ENCODE measurements at regions not wholly inside any gene's neighbourhood (a gene's known extent, or its start where the extent isn't known, plus 50 kb on each side); places are given as distances from the start of the nearest gene placed in this dataset.

DNA sequence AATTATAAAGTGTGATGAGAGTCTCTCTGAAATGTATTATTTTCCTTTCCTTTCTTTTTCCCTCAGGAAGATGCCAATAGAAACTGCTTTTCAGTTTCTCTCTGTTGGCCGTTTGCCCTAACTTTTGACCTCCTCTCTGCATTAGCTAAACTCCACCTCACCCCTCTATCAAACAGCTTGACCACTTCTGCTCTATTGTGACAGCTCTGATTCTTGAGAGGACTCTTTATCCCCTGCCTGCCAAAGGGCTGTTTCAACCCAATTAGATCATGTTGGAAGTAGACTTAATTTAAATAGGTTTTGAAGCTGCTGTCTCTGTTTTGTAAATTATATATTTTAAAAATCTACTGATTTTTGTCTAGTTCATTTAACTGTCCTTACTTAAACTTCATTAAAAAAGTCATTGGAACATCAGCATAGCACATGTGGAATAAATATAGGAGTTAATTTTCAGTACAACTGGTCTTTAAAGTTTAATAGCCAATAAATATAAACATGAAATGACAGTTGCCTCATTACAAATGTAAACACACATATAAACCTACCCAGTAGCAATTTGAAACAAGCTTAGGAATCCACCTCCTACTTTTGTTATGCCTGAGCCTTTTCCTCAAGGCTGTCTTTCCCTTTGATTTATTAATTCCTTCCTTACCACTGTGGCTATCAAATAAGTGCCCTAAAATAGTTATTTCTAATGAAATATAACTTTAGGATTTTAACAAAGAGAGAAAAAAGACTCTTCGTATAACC is 152.0 kb downstream of the CHRM3 start:
- no peak for DNase-seq (ENCODE audit: low read depth, low spot score)

DNA sequence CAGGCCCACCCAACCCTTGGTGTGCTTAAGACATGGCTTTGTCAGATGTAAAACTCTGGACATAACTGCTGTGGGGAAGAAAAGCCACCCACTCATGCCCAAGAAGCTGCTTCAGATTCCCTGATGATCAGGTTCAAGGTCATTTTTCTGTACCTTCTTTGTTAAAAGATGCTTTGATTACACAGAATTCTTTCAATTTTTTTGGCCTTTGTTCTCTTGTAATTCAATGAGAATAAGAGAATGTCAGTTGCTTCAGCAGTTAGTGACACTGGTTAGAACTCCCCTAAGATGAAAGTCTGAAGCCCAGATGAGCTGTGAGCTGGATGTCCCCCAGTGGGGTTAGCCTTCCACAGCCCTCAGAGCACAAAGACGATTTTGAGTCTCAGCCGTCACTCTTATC is 152.7 kb downstream of the CHRM3 start:
- DNase-seq (ENCODE audit: low read depth, low spot score), result no peak

DNA sequence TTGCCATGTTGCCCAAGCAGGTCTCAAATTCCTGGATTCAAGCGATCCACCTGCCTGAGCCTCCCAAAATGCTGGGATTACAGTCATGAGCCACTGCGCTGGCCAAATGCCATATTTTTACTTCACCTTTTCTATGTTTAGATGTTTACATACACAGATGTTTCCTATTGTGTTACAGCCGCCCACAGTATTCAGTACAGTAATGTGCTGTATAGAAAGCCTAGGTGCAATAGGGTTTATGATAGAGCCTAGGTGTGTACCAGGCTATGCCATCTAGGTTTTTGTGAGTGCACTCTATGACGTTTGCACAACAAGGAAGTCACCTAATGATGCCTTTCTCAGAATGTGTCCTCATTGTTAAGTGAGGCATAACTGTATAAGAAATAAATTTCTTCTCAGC is 153.4 kb downstream of the CHRM3 start:
- DNase-seq (ENCODE audit: low read depth, low spot score), result no peak

DNA sequence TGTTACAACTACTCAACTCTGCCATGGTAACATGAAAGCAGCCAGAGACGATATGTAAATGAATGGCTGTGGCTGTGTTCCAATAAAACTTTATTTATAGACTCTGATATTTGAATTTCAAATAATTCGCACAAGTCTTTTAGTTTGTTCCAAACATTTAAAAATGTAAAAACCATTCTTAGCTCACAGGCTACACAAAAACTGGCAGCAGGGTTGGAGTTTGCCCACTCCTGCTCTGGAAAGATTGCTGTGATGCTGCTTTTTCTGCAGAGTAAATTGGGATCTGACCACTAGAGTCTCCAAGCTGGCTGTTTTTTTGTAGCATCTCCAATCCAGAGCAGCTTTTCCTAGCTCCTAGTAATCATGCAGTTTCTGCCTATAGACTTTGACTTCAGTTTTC is 157.5 kb downstream of the CHRM3 start:
- no peak for DNase-seq (ENCODE audit: low read depth, low spot score)

DNA sequence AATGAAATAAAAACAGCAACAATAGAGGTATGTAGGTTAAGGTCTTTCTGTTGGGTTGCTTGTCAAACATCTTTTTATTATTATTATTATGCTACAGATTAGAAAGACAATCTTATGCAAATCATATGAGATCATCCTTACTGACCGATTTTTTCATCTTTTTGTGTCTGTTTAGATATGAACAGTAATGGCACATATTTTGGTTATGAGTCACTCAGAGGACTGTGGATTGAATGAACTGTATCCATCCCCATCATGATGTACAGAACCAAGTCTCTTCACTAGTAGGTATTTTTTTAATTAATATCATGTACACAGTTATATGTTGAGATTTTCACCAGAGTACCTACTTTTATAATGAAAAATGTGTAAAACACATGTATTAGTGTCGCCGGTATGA is 159.1 kb downstream of the CHRM3 start:
- no peak for DNase-seq (ENCODE audit: low read depth, low spot score)

DNA sequence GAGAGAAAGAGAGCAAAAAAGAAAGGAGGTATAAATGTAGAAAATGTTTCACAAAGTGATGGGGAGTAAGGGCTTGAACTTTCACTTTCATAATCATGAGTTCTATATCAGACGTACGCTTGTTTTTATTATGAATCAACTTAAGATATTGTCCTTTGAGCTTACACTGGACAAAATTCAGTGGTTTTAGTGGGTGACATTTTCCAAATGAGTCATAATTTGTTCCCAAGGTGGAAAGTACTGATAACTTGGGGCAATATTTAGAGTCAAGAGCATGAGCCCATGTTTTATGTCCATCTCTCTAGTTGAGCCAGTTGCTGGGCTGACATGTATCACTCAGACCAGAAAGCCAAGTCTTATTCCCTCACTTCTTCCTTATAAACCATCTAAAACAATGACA is 161.6 kb downstream of the CHRM3 start:
- DNase-seq (ENCODE audit: low read depth, low spot score), result no peak

DNA sequence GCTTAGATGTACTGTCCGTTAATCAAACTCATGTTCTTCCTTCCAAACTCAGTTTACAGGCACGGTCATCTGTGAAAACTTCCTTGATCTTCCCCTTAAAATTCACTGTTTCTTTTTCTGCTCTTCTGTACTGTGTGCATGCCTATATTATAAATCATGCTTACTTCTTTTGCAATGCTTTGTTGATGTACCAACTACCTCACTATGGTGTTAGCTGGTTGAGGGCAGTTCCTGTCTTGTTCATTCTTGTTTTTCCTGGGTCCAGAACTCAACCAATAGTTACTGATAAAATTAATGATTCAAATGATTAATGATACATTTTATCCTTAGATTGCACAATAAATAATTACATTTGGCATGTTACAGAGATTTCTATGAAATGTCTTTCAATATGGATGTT is 163.8 kb downstream of the CHRM3 start:
- no peak for DNase-seq (ENCODE audit: low read depth, low spot score)

DNA sequence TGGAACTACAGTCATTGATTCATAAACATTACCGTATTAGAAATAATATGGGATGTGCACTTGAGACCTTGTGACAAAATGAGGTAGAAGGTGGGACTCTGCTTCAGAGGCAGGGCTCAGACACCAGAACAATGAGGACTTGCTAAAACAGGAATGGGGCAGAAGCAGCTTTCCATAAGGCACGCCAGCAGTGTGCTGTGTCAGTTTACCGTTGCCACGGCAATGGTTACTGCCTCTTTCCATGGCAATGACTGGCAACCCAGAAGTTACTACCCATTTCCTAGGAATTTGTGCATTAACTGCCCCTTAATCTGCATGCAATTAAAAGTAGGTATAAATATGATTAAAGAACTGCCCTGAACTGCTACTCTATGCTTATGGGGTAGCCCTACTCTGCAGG is 169.0 kb downstream of the CHRM3 start:
- DNase-seq (ENCODE audit: low read depth, low spot score), result no peak

DNA sequence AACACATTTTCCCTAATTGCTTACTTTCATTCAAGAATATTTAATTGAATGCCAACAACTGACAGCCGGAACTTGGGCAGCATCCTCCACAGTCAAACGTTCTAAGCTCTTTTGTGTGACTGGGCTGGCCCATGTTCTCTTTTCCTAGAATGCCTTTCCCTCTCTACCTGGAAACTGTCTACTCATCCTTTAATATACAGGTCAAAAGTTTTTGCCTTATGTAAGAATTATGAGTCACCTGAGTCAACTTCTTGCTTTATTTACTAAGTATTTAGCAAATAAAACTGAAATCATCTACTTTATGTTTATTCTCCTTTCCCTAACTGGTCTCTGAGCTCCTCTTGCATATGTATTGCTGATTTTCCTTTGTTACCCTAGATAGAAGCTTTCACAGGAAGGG is 172.2 kb downstream of the CHRM3 start:
- DNase-seq (ENCODE audit: low read depth, low spot score), result no peak

DNA sequence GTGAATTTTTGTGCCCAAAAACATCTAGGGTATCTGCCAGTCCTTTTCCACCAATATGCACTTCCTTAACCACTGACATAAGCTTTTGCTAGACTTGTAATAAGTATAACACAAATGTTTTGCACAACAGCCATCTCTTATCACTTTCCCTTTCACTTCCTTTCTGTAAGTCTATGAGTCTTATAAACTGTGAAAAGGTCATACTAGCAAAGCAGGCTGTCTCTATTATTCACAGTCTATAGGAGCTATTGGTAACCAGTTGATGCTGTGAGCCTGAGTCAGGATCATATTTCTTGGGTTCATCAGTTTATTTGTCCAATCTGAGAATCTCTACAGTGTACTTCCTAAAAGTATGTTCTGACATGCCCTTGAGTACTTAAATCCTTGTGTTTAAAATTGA is 172.6 kb downstream of the CHRM3 start:
- DNase-seq (ENCODE audit: low read depth, low spot score), result no peak

DNA sequence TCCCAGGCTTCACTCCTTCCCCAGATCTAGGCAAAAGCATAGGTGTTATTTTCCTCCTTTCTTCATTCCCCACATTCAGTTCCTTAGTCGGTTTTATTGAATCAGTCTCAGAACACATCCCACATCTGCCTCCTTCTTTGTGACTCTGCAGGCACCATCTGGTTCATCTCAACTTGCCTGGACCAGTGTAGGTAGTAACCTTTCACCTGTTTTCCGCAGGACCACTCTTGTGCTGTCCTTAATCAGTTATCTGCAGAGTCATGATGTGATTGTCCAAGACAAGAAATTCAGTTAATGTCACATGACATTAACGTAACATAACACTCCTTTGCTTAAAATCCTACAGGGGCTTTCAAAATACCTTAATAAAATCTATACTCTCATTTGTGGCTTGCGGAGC is 174.6 kb downstream of the CHRM3 start:
- no peak for DNase-seq (ENCODE audit: low read depth, low spot score)

DNA sequence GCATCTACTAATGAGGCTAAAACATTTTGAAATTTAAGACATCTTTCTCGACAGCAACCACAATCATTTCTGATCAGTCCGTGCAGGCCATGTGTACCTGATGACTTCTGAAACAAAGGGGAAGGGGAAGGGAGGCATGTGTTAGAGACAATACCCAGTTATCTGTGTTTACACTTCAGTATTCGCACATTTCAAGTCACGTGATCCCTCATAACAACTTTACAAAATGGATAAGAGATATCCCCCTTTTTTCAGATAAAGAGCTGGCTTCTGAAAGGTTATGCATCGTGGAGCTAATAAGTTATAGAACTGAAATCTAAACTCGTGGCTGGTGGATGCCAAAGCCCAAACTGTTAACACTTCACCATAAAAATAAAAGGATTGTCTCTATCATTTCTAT is 175.7 kb downstream of the CHRM3 start:
- DNase-seq (ENCODE audit: low read depth, low spot score), result no peak

DNA sequence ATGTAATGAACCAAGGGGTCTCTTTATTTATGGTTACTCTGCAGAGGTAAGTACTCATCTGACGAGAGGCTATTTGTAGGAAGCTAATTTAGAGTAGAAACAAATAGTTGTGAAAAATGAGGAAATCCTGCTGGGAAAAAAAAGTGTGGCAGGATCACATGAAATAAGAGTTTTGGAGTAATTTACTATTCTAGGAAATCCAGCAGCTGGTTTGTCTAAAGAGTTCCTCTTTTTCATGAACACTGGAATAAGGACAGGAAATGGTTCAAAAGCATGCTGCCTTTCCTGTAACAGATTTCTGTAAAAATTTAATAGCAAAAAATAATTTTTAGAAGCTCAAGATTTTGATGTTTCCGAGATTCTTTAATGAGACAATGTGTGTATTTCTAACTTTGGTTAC is 177.3 kb downstream of the CHRM3 start:
- DNase-seq (ENCODE audit: low read depth, low spot score), result no peak

DNA sequence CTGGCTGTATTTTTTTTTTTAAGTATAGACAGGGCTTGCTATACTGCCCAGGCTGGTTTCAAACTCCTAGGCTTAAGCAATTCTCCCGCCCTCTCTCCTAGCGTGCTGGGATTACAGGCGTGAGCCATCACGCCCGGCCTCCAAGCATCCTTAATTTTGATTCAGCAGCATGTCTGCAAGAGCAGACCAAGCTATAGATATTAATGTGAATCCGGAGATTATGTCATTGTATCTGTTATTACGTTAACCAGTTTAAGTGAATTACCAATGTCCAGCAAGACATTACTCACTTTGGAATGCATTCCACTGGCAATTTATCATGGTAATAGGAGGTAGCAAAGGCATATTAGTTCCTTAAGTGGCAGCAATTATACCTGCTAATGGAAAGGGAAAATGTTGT is 179.7 kb downstream of the CHRM3 start:
- no peak for DNase-seq (ENCODE audit: low read depth, low spot score)

DNA sequence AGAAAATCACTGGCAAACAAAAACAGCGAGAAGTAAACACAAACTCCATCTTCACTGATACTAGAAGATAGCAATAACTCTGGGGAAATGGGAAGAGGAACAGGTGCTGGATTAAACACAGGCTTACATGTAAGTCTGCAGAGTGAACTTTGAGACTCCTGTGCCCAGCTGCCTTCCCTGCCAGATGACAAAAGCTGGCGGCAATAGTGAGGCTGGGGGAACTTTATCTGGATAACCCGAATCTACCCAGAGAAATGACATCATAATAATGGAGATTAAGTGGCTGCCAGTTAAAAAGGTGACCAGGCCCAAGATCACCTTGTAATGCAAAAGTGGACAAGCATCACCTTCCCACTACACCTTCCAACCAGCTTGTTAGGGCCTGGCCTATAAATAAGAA is 184.5 kb downstream of the CHRM3 start:
- no peak for DNase-seq (ENCODE audit: low read depth, low spot score)

DNA sequence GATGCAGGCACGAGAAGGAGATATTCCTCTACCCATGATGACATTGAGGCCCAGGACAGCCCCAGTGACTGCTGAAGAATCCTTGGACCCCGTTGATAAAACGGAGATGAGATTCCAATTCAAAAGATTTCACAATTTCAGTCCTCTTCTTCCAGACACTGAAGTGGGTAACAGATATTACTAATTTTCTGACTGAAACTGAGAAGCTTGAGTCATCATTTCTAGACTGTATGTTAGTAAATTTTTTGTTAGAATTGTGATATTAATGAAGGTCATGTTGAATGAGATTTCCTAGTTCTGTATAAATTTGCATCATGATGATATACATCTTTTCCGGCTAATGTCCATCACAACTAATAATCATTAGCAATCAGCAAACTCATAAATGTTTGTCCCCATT is 185.8 kb downstream of the CHRM3 start:
- no peak for DNase-seq (ENCODE audit: low read depth, low spot score)

DNA sequence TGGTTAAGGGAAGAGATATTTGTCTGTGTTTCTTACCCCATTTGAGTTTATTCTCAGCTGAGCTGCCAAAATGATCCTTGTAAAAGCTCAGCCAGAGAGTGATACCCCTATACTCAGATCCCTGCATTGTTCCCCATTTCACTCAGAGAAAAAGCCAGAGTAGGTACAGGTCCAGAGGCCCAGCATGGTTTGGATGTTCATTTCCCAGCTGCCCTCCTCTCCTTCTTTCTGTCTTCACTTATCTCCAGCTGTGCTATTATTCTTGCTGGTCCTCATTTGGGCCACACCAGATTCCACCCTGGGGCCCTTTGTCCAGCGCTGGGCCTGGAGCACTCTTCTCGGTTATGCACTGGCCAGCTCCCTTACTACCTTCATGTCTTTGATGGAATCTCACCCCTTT is 187.7 kb downstream of the CHRM3 start:
- DNase-seq (ENCODE audit: low read depth, low spot score), result no peak

DNA sequence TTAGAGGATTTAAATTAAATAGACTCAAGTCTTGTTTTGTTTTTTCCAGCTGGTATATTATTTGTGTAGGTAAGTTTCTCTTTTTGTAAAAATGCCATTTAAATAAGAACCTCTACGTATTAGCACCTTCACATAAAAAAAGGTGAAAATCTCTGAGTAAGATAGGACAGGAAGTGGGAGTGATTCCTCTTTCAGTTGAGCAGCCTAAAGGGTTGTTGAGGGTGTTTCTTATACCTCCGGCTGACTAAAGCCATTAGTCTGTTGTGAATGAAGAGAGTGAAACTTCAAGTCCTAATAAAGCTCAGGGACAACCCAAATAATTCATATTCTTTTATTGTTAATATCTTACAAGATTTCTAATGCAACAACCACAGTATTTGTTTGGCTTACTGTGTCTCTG is 188.7 kb downstream of the CHRM3 start:
- DNase-seq (ENCODE audit: low read depth, low spot score), result no peak

DNA sequence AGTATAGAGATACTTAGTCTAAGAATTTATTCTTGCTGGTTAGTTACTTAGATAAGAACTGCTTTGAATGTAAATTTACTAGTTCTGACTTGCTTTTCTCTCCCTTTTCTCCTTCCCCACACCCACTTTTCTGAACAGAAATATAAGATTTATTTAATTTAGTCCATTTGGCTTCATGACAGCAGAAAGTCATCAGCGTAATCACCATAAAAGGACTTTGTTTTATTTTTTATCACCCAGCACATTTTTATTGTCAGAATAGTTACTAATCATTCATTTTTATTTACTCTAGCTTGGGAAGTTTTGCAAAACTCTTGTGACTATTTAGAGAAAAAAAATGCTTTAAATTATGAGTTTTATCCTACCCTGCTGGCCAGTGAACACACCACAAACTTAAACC is 197.2 kb downstream of the CHRM3 start:
- DNase-seq (ENCODE audit: low read depth, low spot score), result no peak

DNA sequence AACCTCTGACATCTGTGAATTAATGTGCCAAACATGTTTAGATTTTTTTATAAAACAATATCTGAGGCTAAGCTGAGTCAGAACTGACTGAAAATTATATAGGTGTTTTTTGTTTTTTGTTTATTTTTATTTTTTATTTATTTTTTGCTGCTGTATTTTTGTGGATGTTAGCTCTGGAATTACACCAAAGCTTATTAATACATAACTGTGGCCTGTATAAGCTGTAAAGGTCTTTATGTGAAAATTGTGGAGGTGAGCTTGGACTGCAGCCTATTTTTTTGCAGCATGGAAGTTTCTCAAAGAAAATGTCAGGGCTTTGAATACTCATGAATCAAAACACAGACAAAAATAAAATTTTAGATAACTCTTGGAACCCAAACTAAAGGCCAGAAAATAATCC is 199.8 kb downstream of the CHRM3 start:
- DNase-seq (ENCODE audit: low read depth, low spot score), result no peak

DNA sequence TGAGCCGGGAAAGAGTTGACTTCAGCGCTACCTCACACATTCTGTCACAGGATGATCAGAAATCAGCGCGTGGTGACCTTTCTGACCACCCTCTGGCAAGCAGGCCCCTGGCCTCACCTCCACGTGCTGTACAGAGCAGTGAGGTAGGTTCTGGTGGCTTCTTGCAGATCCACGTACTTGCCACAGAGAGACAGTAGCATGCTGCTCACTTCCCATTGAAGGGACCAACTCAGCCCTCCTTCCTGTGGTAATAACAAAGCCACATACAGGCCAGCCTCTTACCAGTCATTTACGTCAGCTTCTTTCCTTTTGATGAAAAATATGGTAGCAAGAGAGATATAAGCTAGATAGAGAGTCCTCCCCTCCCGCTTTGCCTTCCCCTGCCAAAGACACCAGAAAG is 200.7 kb downstream of the CHRM3 start:
- no peak for DNase-seq (ENCODE audit: low read depth, low spot score)

DNA sequence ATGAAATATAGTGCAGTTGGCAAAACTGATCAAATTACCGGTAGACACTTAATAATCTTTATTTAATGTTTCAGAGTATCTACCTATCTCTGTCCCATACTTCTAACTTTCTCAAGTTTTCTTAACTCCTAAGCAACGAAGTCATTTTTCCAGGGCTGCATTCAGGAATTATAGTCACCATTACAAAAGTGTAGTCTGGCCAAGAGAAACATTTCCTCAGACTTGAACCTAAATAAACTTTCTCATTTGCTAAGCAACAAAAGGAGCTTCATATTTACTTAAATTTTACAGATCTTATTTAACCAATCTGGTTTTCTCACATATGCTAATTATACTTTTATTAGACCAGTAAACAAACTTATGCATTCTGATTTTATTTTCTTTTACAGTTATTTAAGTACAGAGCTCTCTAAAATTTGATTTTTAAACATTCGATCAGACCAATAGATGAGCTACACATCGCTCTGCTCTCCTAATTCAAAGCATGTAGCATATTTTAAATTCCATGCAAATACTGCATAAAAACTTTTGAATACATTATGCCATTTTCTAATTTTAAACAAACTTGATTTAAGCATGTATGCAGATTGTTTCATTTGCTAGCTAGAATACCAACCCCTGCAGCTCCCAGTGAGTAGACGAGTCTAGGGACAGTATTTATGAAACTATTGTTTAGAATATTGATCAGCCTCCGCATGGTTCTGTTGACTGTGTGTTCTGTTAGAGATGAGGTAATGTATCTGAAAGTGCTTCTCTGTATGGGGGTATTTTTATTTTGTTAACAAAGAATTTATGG is 201.4 kb downstream of the CHRM3 start:
- DNase-seq (ENCODE audit: low read depth, low spot score), result no peak

DNA sequence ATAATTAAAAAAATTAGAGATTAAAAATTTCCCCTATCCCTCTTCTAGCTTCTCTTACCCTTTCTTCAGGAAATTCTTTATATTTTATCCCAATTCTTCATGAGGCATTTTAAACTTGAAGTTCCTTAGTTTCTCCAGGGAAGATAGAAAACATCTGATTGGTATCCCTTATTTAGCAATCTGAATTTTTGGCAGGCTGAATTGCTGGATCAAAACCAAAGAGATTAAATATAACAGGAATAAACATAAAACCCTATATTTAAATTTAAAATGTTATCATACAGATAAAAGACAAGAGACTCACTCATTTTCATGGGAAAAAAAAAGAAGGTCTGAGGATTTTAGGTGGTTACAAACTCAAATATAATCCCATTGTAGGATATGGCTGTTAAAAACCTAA is 204.2 kb downstream of the CHRM3 start:
- DNase-seq (ENCODE audit: low read depth, low spot score), result no peak

Data from smooth muscle cell of the brain vasculature (primary cell).